ENCODE measurements at regions not wholly inside any gene's neighbourhood (a gene's known extent, or its start where the extent isn't known, plus 50 kb on each side); places are given as distances from the start of the nearest gene placed in this dataset.
A peak's percentile ranks its signal among the peaks of the same experiment; 100 is the strongest.

GRCh38 chr21:43364261-43364510 is 62.7 kb downstream of the SIK1 start:
- DNase-seq (ENCODE audit: low read depth, low spot score) = no peak

GRCh38 chr21:43363506-43364260 is 63.2 kb downstream of the SIK1 start:
- no peak for DNase-seq (ENCODE audit: low read depth, low spot score)

GRCh38 chr21:43362915-43363314 is 64.0 kb downstream of the SIK1 start:
- DNase-seq (ENCODE audit: low read depth, low spot score) = no peak

- DNase-seq (ENCODE audit: low read depth, low spot score) = peak; percentile 92
These were observed 64.6 kb downstream of the SIK1 start for GRCh38 chr21:43362321-43362791.

- DNase-seq (ENCODE audit: low read depth, low spot score) = no peak
These were observed 65.2 kb downstream of the SIK1 start for GRCh38 chr21:43361493-43362296.

- no peak for DNase-seq (ENCODE audit: low read depth, low spot score)
These were observed 65.8 kb downstream of the SIK1 start for GRCh38 chr21:43361127-43361492.

- DNase-seq (ENCODE audit: low read depth, low spot score) = no peak
These were observed 66.3 kb downstream of the SIK1 start for GRCh38 chr21:43360441-43361126.

GRCh38 chr21:43358940-43359822 is 67.8 kb downstream of the SIK1 start:
- DNase-seq (ENCODE audit: low read depth, low spot score) = no peak

GRCh38 chr21:43357715-43358430 is 69.1 kb downstream of the SIK1 start:
- DNase-seq (ENCODE audit: low read depth, low spot score) = no peak

- DNase-seq (ENCODE audit: low read depth, low spot score) = no peak
These were observed 71.0 kb downstream of the SIK1 start for GRCh38 chr21:43355925-43356289.

GRCh38 chr21:43355266-43355924 is 71.5 kb downstream of the SIK1 start:
- DNase-seq (ENCODE audit: low read depth, low spot score) = no peak

GRCh38 chr21:43354666-43355065 is 72.3 kb downstream of the SIK1 start:
- no peak for DNase-seq (ENCODE audit: low read depth, low spot score)

GRCh38 chr21:43354026-43354420 is 72.9 kb downstream of the SIK1 start:
- no peak for DNase-seq (ENCODE audit: low read depth, low spot score)

GRCh38 chr21:43353282-43354025 is 73.5 kb downstream of the SIK1 start:
- no peak for DNase-seq (ENCODE audit: low read depth, low spot score)

- no peak for DNase-seq (ENCODE audit: low read depth, low spot score)
These were observed 74.2 kb downstream of the SIK1 start for GRCh38 chr21:43352568-43353281.

GRCh38 chr21:43352154-43352537 is 74.8 kb downstream of the SIK1 start:
- no peak for DNase-seq (ENCODE audit: low read depth, low spot score)

GRCh38 chr21:43351501-43352153 is 75.3 kb downstream of the SIK1 start:
- DNase-seq (ENCODE audit: low read depth, low spot score) = no peak

GRCh38 chr21:43349644-43350043 is 77.3 kb downstream of the SIK1 start:
- DNase-seq (ENCODE audit: low read depth, low spot score) = no peak

- no peak for DNase-seq (ENCODE audit: low read depth, low spot score)
These were observed 78.1 kb downstream of the SIK1 start for GRCh38 chr21:43348801-43349261.
